Neuronal stem cell (in vitro differentiated cells): ENCODE measurements at regions not wholly inside any gene's neighbourhood (a gene's known extent, or its start where the extent isn't known, plus 50 kb on each side); places are given as distances from the start of the nearest gene placed in this dataset.
A peak's percentile ranks its signal among the peaks of the same experiment; 100 is the strongest.

ENCODE experiments used
- DNase-seq: peaks from one replicate; pipeline ENCODE4 v3.0.0-alpha.2; 2013; ENCODE audit warnings: low spot score
- H2AFZ ChIP-seq: one replicate; pipeline ENCODE4 v1.6.1; 2013; ENCODE audit warnings: mild to moderate bottlenecking, low read length, inconsistent platforms
- H2AK5ac ChIP-seq: 2 replicates; pipeline ENCODE4 v1.6.1; 2013; ENCODE audit warnings: low read depth, mild to moderate bottlenecking, inconsistent platforms, low read length, moderate library complexity, mixed read lengths
- H2BK120ac ChIP-seq: 2 replicates; pipeline ENCODE4 v1.6.1; 2013; ENCODE audit warnings: low read depth, mild to moderate bottlenecking, inconsistent platforms, low read length, moderate library complexity, mixed read lengths
- H2BK12ac ChIP-seq: one replicate; pipeline ENCODE4 v1.6.1; 2013; ENCODE audit warnings: low read length, inconsistent platforms
- H2BK15ac ChIP-seq: 2 replicates; pipeline ENCODE4 v1.6.1; 2013; ENCODE audit warnings: mild to moderate bottlenecking, low read length, inconsistent platforms, mixed read lengths
- H2BK5ac ChIP-seq: one replicate; pipeline ENCODE4 v1.6.1; 2013; ENCODE audit warnings: inconsistent platforms, mild to moderate bottlenecking, low read length, moderate library complexity
- H3K14ac ChIP-seq: one replicate; pipeline ENCODE4 v1.6.1; 2013; ENCODE audit warnings: low read length, inconsistent platforms
- H3K18ac ChIP-seq: 2 replicates; pipeline ENCODE4 v1.6.1; 2013; ENCODE audit warnings: low read length, inconsistent platforms
- H3K23ac ChIP-seq: 2 replicates; pipeline ENCODE4 v1.6.1; 2013; ENCODE audit warnings: low read depth, mild to moderate bottlenecking, mixed read lengths, low read length, inconsistent platforms; ENCODE audit not compliant: poor library complexity
- H3K27ac ChIP-seq: replicated peaks from 3 replicates; pipeline ENCODE4 v1.5.1; 2013; ENCODE audit warnings: low read length, inconsistent platforms
- H3K27me3 ChIP-seq, 3 experiments: 2 replicates each; pipeline ENCODE4 v1.6.1; 2013; ENCODE audit warnings: low read length in 3 of 3, mild to moderate bottlenecking in 2 of 3, inconsistent platforms in 1 of 3, low read depth in 1 of 3, mixed read lengths in 1 of 3, moderate library complexity in 1 of 3; ENCODE audit not compliant: control insufficient read depth in 3 of 3, insufficient read depth in 3 of 3
- H3K36me3 ChIP-seq, 2 donors: replicated peaks in 1 of 2; 2 replicates each; pipeline ENCODE4 v1.6.1; 2013; ENCODE audit warnings: low read length in 2 of 2; ENCODE audit not compliant: control insufficient read depth in 2 of 2, insufficient read depth in 2 of 2
- H3K4ac ChIP-seq: 2 replicates; pipeline ENCODE4 v1.6.1; 2013; ENCODE audit warnings: inconsistent platforms, mild to moderate bottlenecking, low read length, moderate library complexity
- H3K4me1 ChIP-seq, 2 donors: 1 replicate in 1 of 2; 2 replicates in 1 of 2; pipeline ENCODE4 v1.6.1; 2013; ENCODE audit warnings: low read length in 2 of 2, low read depth in 1 of 2; ENCODE audit not compliant: control insufficient read depth in 2 of 2, insufficient read depth in 1 of 2
- H3K4me2 ChIP-seq: one replicate; pipeline ENCODE4 v1.6.1; 2013; ENCODE audit warnings: mild to moderate bottlenecking, low read length, inconsistent platforms; ENCODE audit not compliant: insufficient read depth, poor library complexity, severe bottlenecking
- H3K4me3 ChIP-seq, 2 donors: 2 replicates each; pipeline ENCODE4 v1.5.1; 2013; ENCODE audit warnings: low read length in 2 of 2, mild to moderate bottlenecking in 2 of 2, inconsistent platforms in 1 of 2, moderate library complexity in 1 of 2
- H3K79me1 ChIP-seq: one replicate; pipeline ENCODE4 v1.6.1; 2013; ENCODE audit warnings: low read depth, mild to moderate bottlenecking, inconsistent platforms, low read length, moderate library complexity
- H3K9ac ChIP-seq: one replicate; pipeline ENCODE4 v1.6.1; 2013; ENCODE audit warnings: mild to moderate bottlenecking, low read depth, low read length, inconsistent platforms; ENCODE audit not compliant: poor library complexity
- H3K9me3 ChIP-seq, 2 donors: replicated peaks in 1 of 2; 2 replicates each; pipeline versions ENCODE3 to v1.6.1; 2013; ENCODE audit warnings: low read length in 2 of 2, mild to moderate bottlenecking in 2 of 2, inconsistent platforms in 1 of 2, low read depth in 1 of 2, mixed read lengths in 1 of 2, moderate library complexity in 1 of 2; ENCODE audit not compliant: control insufficient read depth in 2 of 2, insufficient read depth in 1 of 2
- H4K8ac ChIP-seq: one replicate; pipeline ENCODE4 v1.6.1; 2013; ENCODE audit warnings: low read depth, mild to moderate bottlenecking, inconsistent platforms, low read length, moderate library complexity
- H4K91ac ChIP-seq: one replicate; pipeline ENCODE4 v1.6.1; 2013; ENCODE audit warnings: low read length, low read depth, mild to moderate bottlenecking, inconsistent platforms; ENCODE audit not compliant: poor library complexity
- WGBS, 2 donors: extraction: QIAGEN DNeasy Blood & Tissue Kit; methylation state at CpG; one replicate each; pipeline ENCODE4 v1.1.7; 2013; ENCODE audit warnings: missing lambda C conversion rate in 2 of 2, mixed read lengths in 1 of 2; ENCODE audit not compliant: insufficient read length in 2 of 2, insufficient replicate concordance in 1 of 2; ENCODE audit errors: extremely low coverage in 2 of 2; 5-methylcytosine and 5-hydroxymethylcytosine counted together

- Histone ChIP-seq H2AFZ (no peak overlapping the region), H3K23ac (no peak overlapping the region), H2AK5ac (no peak overlapping the region), H3K4me3 (no peak overlapping the region), H3K27ac (no peak overlapping the region), H2BK15ac (no peak overlapping the region), H3K18ac (no peak overlapping the region), H3K79me1 (no peaks in the 10 kb centered on the region), H3K4me2 (no peak overlapping the region), H3K9ac (no peak overlapping the region), H3K27me3 (no peaks in the 10 kb centered on the region), H4K91ac (no peak overlapping the region), H2BK120ac (no peak overlapping the region), H3K4me1 (no peaks in the 10 kb centered on the region), H2BK5ac (no peak overlapping the region), H4K8ac (no peak overlapping the region), H3K9me3 (no peaks in the 10 kb centered on the region), H2BK12ac (no peak overlapping the region), H3K4ac (no peak overlapping the region), H3K14ac (no peak overlapping the region), H3K36me3 (no peaks in the 10 kb centered on the region)
- no CpG with 5 or more reads among the region's 4 CpGs for WGBS, 2 donors
- DNase-seq: no peak
Measured at GRCh38 chr4:148747721-148748268, 305.6 kb upstream of the NR3C2 start.

DNA sequence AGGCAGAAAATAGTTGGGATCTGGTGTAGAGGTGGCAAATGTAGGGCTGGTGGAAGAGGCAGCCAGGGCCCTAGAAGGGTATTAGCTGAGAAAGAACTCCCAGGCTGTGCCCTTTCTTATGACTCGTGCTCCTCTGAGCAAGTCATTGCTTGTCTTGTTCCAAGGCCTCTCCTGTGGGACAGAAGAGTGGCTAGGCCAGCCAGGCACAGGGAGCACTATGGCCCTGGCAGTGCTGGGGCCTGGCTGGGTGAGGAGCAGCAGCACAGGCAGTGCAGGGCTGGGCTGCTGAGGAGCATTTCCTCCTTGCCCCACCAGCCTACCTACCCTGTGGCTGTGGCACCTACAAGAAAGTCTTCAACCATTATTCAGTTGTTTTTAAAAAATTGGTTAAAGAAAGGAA is 298.5 kb upstream of the NR3C2 start:
- Histone ChIP-seq H3K23ac (peak overlapping the region; percentile 98), H2BK5ac (no peak overlapping the region), H3K79me1 (no peaks in the 10 kb centered on the region), H3K9me3 (no peaks in the 10 kb centered on the region), H3K4me1 (no peaks in the 10 kb centered on the region), H3K14ac (no peak overlapping the region), H3K4ac (no peak overlapping the region), H2BK12ac (no peak overlapping the region), H3K9ac (no peak overlapping the region), H4K91ac (no peak overlapping the region), H3K4me2 (no peak overlapping the region), H2BK15ac (no peak overlapping the region), H3K36me3 (no peaks in the 10 kb centered on the region), H3K4me3 (no peak overlapping the region), H2BK120ac (no peak overlapping the region), H3K18ac (peak overlapping the region; percentile 83), H2AFZ (no peak overlapping the region), H2AK5ac (no peak overlapping the region), H4K8ac (no peak overlapping the region), H3K27me3 (no peaks in the 10 kb centered on the region), H3K27ac (no peak overlapping the region)
- WGBS, 2 donors: no CpG with 5 or more reads among the region's 1 CpG
- DNase-seq: no peak

DNA sequence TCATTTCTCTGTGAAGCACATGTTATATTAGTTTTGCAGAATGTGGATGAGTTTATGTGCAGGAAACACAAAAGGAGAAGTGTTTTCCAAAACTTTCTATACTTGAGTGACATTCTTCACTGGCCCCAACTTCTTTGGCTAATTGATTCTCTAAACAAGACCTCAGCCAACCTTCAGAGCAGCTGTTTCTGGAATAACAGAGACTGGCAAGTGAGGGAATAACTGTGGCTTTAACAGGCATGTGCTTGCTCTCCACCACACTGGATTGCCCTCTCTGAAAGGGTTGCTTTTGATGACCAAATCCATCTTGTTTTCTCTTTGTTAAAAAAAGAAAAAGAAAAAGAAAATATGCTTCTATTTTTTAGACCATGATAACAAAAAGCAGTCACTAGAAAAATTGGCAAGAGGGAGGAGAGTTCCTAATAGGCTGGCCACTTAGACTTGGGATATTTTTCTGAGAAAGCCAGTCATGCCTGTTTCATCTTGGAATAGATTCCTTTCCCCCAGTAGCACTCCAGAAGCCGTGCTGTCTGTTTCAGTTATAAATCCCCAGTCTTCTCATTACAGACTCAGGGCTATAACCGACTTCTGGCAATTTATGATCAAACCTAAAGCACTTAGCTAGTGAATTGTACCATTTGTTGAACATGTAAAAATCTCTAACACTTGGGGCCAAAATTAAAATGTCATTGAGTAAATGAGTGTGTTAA is 295.0 kb upstream of the NR3C2 start:
- Histone ChIP-seq H3K27ac (no peak overlapping the region), H3K18ac (no peak overlapping the region), H4K8ac (no peak overlapping the region), H4K91ac (no peak overlapping the region), H3K27me3 (no peaks in the 10 kb centered on the region), H2AFZ (no peak overlapping the region), H2BK15ac (no peak overlapping the region), H3K4me2 (no peak overlapping the region), H3K9ac (no peak overlapping the region), H3K14ac (no peak overlapping the region), H3K9me3 (no peaks in the 10 kb centered on the region), H3K79me1 (no peaks in the 10 kb centered on the region), H3K36me3 (no peaks in the 10 kb centered on the region), H2BK120ac (no peak overlapping the region), H3K4me3 (no peak overlapping the region), H2BK5ac (no peak overlapping the region), H3K4me1 (no peaks in the 10 kb centered on the region), H3K4ac (no peak overlapping the region), H2AK5ac (no peak overlapping the region), H3K23ac (no peak overlapping the region), H2BK12ac (no peak overlapping the region)
- DNase-seq: no peak
- WGBS, 2 donors: no CpG with 5 or more reads among the region's 2 CpGs

- H3K4me3 ChIP-seq: no peak overlapping the region
- no peak overlapping the region for H2BK15ac ChIP-seq
- H3K23ac ChIP-seq: no peak overlapping the region
- H3K4me2 ChIP-seq: no peak overlapping the region
- H2AFZ ChIP-seq: no peak overlapping the region
- H3K14ac ChIP-seq: no peak overlapping the region
- DNase-seq: no peak
- H3K36me3 ChIP-seq: no peaks in the 10 kb centered on the region
- H3K4me1 ChIP-seq: no peaks in the 10 kb centered on the region
- H2BK12ac ChIP-seq: no peak overlapping the region
- H3K79me1 ChIP-seq: no peaks in the 10 kb centered on the region
- no peaks in the 10 kb centered on the region for H3K9me3 ChIP-seq
- H3K4ac ChIP-seq: no peak overlapping the region
- no peak overlapping the region for H4K8ac ChIP-seq
- H3K9ac ChIP-seq: no peak overlapping the region
- H4K91ac ChIP-seq: no peak overlapping the region
- no peaks in the 10 kb centered on the region for H3K27me3 ChIP-seq
- H3K27ac ChIP-seq: no peak overlapping the region
- H2AK5ac ChIP-seq: no peak overlapping the region
- no peak overlapping the region for H2BK120ac ChIP-seq
- whole genome bisulfite sequencing, 2 donors: no CpG with 5 or more reads among the region's 5 CpGs
- no peak overlapping the region for H3K18ac ChIP-seq
- no peak overlapping the region for H2BK5ac ChIP-seq
Measured at GRCh38 chr4:148735432-148736155, 293.4 kb upstream of the NR3C2 start.
